ENCODE measurements at regions not wholly inside any gene's neighbourhood (a gene's known extent, or its start where the extent isn't known, plus 50 kb on each side); places are given as distances from the start of the nearest gene placed in this dataset.

DNA sequence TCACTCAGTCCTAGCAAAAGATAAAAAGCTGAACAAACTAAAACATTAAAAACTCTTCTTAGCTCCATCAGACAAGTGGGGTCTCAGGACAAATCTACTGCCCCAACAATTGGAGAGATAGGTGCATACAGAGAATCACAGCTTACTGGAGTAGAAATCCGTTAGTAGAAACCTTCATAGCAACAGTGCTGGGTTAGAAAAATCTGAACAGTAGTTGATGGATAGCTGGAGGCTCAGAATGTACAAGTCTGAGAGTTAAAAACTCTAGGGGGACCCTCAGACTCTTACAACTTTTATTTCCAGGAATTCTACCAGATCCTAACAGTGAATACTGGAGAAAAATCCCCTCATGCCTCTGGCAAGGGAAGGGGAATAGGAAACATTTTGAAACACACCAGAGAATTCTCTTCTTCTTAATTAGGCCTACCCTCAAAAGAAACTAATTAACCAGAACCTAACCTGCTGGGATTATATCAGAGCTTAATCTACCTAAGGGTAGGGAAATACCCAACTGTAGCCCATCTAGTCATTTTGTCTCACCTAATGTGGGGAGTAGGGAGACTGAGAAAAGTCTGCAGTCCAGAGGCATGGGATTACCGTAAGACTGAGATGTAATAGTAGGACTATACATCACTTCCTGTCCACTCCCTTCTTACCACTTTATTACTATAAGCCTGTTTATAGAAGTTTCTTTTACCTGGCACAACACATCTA, 165.0 kb upstream of the CTSO start:
- no peak for DNase-seq
- no peak for TF ChIP-seq CTCF (conservative IDR thresholded peaks at IDR 0.05)
- Mint-ChIP-seq H3K4me3 (no peak overlapping the region), H3K9me3 (no peaks in the 10 kb centered on the region), H3K27ac (no peak overlapping the region), H3K27me3 (ENCODE audit: insufficient read depth) (no peaks in the 10 kb centered on the region), H3K4me1 (no peaks in the 10 kb centered on the region), H3K36me3 (ENCODE audit: low read depth) (no peaks in the 10 kb centered on the region)
- H3K9ac ChIP-seq (ENCODE audit: extremely low read depth, low read length, poor library complexity, severe bottlenecking), result no peak overlapping the region
- H3K27me3 ChIP-seq (ENCODE audit: control insufficient read depth, insufficient read depth, low read length, poor library complexity, severe bottlenecking), result no peaks in the 10 kb centered on the region
- no peaks in the 10 kb centered on the region for H3K36me3 ChIP-seq (ENCODE audit: control insufficient read depth, insufficient read depth, low read length)
- no peaks in the 10 kb centered on the region for H3K9me3 ChIP-seq (ENCODE audit: control insufficient read depth, low read length)
- no peak overlapping the region for H3K4me3 ChIP-seq (ENCODE audit: low read length)
- H3K27ac ChIP-seq (ENCODE audit: low read depth, low read length), result no peak overlapping the region
- no peaks in the 10 kb centered on the region for H3K4me1 ChIP-seq (ENCODE audit: control insufficient read depth, insufficient read depth, low read length)
- WGBS, 2 experiments (ENCODE audit: insufficient coverage in 1 of 2, insufficient read length in 1 of 2), result 94 to 100% methylated on average over 1 to 2 of the region's 2 CpGs

- Histone ChIP-seq H3K4me3 (ENCODE audit: low read length) (no peak overlapping the region), H3K27ac (ENCODE audit: low read depth, low read length) (no peak overlapping the region), H3K4me1 (ENCODE audit: control insufficient read depth, insufficient read depth, low read length) (no peaks in the 10 kb centered on the region), H3K9ac (ENCODE audit: extremely low read depth, low read length, poor library complexity, severe bottlenecking) (no peak overlapping the region), H3K36me3 (ENCODE audit: control insufficient read depth, insufficient read depth, low read length) (no peaks in the 10 kb centered on the region), H3K9me3 (ENCODE audit: control insufficient read depth, low read length) (no peaks in the 10 kb centered on the region), H3K27me3 (ENCODE audit: control insufficient read depth, insufficient read depth, low read length, poor library complexity, severe bottlenecking) (no peaks in the 10 kb centered on the region)
- no peak for DNase-seq
- H3K36me3 Mint-ChIP-seq (ENCODE audit: low read depth), result no peaks in the 10 kb centered on the region
- no peak overlapping the region for H3K4me3 Mint-ChIP-seq
- 93% methylated on average over 1 of the region's 1 CpG; no CpG with 5 or more reads in 1 of the 2 experiments for WGBS, 2 experiments (ENCODE audit: insufficient coverage in 1 of 2, insufficient read length in 1 of 2)
- H3K9me3 Mint-ChIP-seq, result no peaks in the 10 kb centered on the region
- no peak overlapping the region for H3K27ac Mint-ChIP-seq
- H3K27me3 Mint-ChIP-seq (ENCODE audit: insufficient read depth), result no peaks in the 10 kb centered on the region
- no peaks in the 10 kb centered on the region for H3K4me1 Mint-ChIP-seq
- no peak for TF ChIP-seq CTCF (conservative IDR thresholded peaks at IDR 0.05)
Measured at GRCh38 chr4:156117743-156118142, 164.1 kb upstream of the CTSO start.

- no peaks in the 10 kb centered on the region for H3K36me3 Mint-ChIP-seq (ENCODE audit: low read depth)
- no peak overlapping the region for H3K4me3 Mint-ChIP-seq
- H3K27ac Mint-ChIP-seq, result no peak overlapping the region
- Histone ChIP-seq H3K9me3 (ENCODE audit: control insufficient read depth, low read length) (no peaks in the 10 kb centered on the region), H3K27ac (ENCODE audit: low read depth, low read length) (no peak overlapping the region), H3K27me3 (ENCODE audit: control insufficient read depth, insufficient read depth, low read length, poor library complexity, severe bottlenecking) (no peaks in the 10 kb centered on the region), H3K4me3 (ENCODE audit: low read length) (no peak overlapping the region), H3K9ac (ENCODE audit: extremely low read depth, low read length, poor library complexity, severe bottlenecking) (no peak overlapping the region), H3K36me3 (ENCODE audit: control insufficient read depth, insufficient read depth, low read length) (no peaks in the 10 kb centered on the region), H3K4me1 (ENCODE audit: control insufficient read depth, insufficient read depth, low read length) (no peaks in the 10 kb centered on the region)
- H3K9me3 Mint-ChIP-seq, result no peaks in the 10 kb centered on the region
- no peak for DNase-seq
- no peak for TF ChIP-seq CTCF (conservative IDR thresholded peaks at IDR 0.05)
- no peaks in the 10 kb centered on the region for H3K4me1 Mint-ChIP-seq
- H3K27me3 Mint-ChIP-seq (ENCODE audit: insufficient read depth), result no peaks in the 10 kb centered on the region
Measured at GRCh38 chr4:156116991-156117390, 163.3 kb upstream of the CTSO start.
